ENCODE measurements at regions not wholly inside any gene's neighbourhood (a gene's known extent, or its start where the extent isn't known, plus 50 kb on each side); places are given as distances from the start of the nearest gene placed in this dataset.

DNA sequence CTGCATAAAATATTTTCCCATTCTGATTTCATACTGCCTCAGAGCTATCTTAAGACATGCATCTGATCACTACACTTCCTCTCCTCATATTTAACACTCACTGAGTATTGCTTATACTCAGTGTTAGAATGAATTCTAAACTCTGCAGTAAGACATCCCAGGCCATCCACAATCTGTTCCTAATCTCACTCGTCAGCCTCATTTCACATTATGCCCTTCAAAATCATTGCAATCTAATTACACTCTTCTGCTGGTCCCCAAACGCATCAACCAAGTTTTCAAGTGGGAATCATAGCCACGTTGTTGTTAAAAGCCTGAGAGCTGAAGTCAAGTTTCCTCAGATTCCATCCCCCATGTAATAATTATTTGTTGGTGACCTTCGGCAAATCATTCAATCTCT lies 1177.9 kb downstream of the ARAP2 start:
- H3K4me3 ChIP-seq (ENCODE audit: low read depth, low read length): no peak overlapping the region
- no peak for DNase-seq (ENCODE audit: low read depth)
- TF ChIP-seq, protein P1, sequence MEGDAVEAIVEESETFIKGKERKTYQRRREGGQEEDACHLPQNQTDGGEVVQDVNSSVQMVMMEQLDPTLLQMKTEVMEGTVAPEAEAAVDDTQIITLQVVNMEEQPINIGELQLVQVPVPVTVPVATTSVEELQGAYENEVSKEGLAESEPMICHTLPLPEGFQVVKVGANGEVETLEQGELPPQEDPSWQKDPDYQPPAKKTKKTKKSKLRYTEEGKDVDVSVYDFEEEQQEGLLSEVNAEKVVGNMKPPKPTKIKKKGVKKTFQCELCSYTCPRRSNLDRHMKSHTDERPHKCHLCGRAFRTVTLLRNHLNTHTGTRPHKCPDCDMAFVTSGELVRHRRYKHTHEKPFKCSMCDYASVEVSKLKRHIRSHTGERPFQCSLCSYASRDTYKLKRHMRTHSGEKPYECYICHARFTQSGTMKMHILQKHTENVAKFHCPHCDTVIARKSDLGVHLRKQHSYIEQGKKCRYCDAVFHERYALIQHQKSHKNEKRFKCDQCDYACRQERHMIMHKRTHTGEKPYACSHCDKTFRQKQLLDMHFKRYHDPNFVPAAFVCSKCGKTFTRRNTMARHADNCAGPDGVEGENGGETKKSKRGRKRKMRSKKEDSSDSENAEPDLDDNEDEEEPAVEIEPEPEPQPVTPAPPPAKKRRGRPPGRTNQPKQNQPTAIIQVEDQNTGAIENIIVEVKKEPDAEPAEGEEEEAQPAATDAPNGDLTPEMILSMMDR (IDR thresholded peaks at IDR 0.05; ENCODE audit: control insufficient read depth, extremely low read depth, insufficient read depth): no peak

DNA sequence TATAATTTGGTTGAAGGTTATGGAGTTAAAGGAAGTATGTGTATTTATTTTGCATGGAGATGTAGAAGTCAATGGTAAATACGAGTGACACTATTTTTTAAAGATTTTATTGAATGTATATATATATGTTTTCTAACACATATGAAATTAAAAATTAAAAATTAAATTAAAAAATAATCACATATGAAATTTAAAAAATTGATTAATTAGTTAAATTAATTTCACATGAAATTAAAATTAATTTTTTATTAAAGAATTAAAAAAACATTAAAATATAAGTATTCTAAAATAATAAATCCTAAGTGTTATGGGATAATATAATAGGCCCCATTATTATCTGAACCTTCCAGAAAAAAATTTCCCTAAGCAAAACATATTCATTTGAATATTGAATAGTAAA lies 1163.5 kb downstream of the ARAP2 start:
- no peak overlapping the region for H3K4me3 ChIP-seq (ENCODE audit: low read depth, low read length)

DNA sequence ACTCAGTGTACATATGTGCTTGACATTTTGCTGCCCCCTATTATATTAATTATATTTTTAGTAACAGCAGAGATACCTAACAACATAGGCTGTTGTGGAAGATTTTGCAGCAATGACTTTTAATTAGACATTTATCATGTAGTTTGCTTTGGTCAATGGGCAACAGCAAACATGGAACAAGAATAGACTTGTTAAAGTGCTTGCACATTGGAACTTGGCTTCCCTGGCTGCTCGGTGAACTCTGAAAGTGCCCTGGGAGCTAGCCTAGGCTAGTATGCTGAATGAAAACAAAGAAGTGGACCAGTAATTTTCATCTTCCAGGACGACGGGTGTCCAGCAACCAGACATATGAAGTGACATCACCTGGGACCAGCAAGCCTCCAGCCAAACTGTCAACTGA lies 1157.1 kb downstream of the ARAP2 start:
- TF ChIP-seq, protein P1 (IDR thresholded peaks at IDR 0.05; ENCODE audit: control insufficient read depth, extremely low read depth, insufficient read depth): no peak
- H3K4me3 ChIP-seq (ENCODE audit: low read depth, low read length): no peak overlapping the region
- DNase-seq (ENCODE audit: low read depth): no peak

More for the DNA sequence above, 1163.5 kb downstream of the ARAP2 start:
- TF ChIP-seq, protein P1 (IDR thresholded peaks at IDR 0.05; ENCODE audit: control insufficient read depth, extremely low read depth, insufficient read depth): no peak
- no peak for DNase-seq (ENCODE audit: low read depth)

DNA sequence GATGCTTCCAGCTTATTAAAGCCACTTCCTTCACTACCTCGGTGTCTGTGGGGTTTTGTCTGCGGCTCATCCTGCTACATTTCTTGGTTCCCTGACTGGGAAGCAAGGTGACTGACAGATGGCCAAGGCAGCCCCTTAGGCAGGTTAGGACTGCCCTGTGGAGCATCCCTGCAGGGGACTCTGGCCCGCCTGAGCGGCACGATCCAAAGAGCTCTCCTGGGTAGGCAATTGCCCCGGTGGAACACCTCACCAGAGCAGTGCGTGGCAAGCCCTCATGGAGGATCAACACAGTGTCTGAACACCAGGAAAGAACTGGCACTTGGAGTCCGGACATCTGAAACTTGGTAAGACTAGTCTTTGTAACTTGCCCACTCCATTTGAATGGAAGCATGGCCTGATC lies 1143.4 kb downstream of the ARAP2 start:
- no peak for DNase-seq (ENCODE audit: low read depth)
- H3K4me3 ChIP-seq (ENCODE audit: low read depth, low read length): no peak overlapping the region
- TF ChIP-seq, protein P1 (IDR thresholded peaks at IDR 0.05; ENCODE audit: control insufficient read depth, extremely low read depth, insufficient read depth): no peak

DNA sequence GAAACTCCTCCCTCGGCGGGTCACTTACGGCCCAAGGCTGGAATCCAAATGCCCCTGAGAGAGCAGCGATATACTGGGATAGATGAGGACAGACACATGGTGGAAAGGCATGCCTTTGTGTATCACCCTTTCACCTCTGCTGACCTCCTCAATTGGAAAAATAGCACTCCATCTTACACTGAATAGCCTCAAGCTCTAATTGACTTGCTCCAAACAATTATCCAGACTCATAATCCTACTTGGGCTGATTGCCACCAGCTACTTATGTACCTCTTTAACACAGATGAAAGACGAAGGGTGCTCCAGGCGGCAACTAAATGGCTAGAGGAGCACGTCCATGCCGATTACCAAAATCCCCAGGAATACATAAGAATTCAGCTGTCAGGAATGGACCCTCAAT lies 1142.2 kb downstream of the ARAP2 start:
- no peak for DNase-seq (ENCODE audit: low read depth)
- TF ChIP-seq, protein P1 (IDR thresholded peaks at IDR 0.05; ENCODE audit: control insufficient read depth, extremely low read depth, insufficient read depth): no peak
- no peak overlapping the region for H3K4me3 ChIP-seq (ENCODE audit: low read depth, low read length)

DNA sequence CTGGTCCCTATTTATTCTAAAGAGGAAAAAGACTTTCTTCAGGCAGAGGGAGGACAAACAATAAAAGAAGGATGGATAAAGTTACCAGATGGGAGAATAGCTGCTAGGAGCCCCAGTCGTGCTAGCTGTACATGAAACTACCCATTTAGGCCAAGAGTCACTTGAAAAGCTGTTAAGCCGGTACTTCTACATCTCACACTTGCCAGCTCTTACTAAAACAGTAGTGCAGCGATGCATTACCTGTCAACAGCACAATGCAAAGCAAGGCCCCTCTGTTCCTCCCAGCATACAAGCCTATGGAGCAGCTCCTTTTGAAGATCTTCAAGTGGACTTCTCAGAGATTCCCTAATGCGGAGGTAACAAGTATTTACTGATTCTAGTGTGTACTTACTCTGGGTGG lies 1138.8 kb downstream of the ARAP2 start:
- DNase-seq (ENCODE audit: low read depth): peak; percentile 21
- TF ChIP-seq, protein P1 (IDR thresholded peaks at IDR 0.05; ENCODE audit: control insufficient read depth, extremely low read depth, insufficient read depth): no peak
- H3K4me3 ChIP-seq (ENCODE audit: low read depth, low read length): no peak overlapping the region

DNA sequence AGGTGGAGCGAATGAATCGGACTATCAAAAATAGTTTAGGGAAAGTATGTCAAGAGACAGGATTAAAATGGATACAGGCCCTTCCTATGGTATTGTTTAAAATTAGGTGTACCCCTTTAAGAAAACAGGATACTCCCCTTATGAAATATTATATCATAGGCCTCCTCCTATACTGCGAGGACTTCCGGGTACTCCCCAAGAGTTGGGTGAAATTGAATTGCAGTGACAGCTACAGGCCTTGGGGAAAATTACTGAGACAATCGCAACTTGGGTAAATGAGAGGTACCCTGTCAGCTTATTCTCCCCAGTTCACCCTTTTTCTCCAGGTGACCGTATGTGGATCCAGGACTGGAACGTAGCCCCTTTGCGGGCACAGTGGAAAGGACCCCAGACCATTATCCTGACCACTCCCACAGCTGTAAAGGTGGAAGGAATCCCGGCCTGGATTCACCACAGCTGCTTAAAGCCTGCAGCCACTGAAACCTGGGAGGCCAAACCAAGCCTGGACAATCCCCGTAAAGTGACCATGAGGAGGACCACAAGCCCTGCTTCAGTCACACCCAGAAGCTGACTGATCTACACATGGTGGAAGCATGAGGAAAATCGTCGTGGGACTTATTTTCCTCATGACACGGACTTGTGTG lies 1138.1 kb downstream of the ARAP2 start:
- TF ChIP-seq, protein P1 (IDR thresholded peaks at IDR 0.05; ENCODE audit: control insufficient read depth, extremely low read depth, insufficient read depth): no peak
- no peak for DNase-seq (ENCODE audit: low read depth)
- H3K4me3 ChIP-seq (ENCODE audit: low read depth, low read length): no peak overlapping the region

Data from LNCaP clone FGC (cell line).